Left ventricle myocardium inferior (tissue), 1 donor: ENCODE measurements at regions not wholly inside any gene's neighbourhood (a gene's known extent, or its start where the extent isn't known, plus 50 kb on each side); places are given as distances from the start of the nearest gene placed in this dataset.

Experiments
- DNase-seq: peaks from one replicate; pipeline ENCODE4 v3.0.0-alpha.2; 2020
- H3K27ac ChIP-seq: fragments of 200-600 bp; replicated peaks from 2 replicates; pipeline ENCODE4 v1.8.0; 2021
- H3K27me3 ChIP-seq: fragments of 200-600 bp; 2 replicates; pipeline ENCODE4 v1.8.0; 2021; ENCODE audit warnings: low read depth
- H3K36me3 ChIP-seq: fragments of 200-600 bp; 2 replicates; pipeline ENCODE4 v1.8.0; 2021
- H3K4me1 ChIP-seq: fragments of 200-600 bp; 2 replicates; pipeline ENCODE4 v1.8.0; 2021
- H3K4me3 ChIP-seq: fragments of 200-600 bp; 2 replicates; pipeline ENCODE4 v1.8.0; 2021; ENCODE audit warnings: mild to moderate bottlenecking, moderate library complexity
- H3K9me3 ChIP-seq: fragments of 200-600 bp; replicated peaks from 2 replicates; pipeline ENCODE4 v1.8.0; 2021
- intact Hi-C: fragments of 100-400 bp; cut with micrococcal nuclease; formaldehyde crosslinking; loops from one replicate; pipeline ENCODE4 v1.11.0; 2022
- TF ChIP-seq, protein P1 (sequence below): fragments of 200-600 bp; IDR thresholded peaks from 2 replicates; pipeline ENCODE4 v1.8.0; 2021; ENCODE audit warnings: antibody characterized with exemption, mild to moderate bottlenecking, borderline replicate concordance
- donor health status: DM: no; HTN: yes; CAD: no; lungs with severe emphysema.

GRCh38 chr13:111968336-111969010 is 98.5 kb upstream of the SOX1 start:
- TF ChIP-seq, protein P1, sequence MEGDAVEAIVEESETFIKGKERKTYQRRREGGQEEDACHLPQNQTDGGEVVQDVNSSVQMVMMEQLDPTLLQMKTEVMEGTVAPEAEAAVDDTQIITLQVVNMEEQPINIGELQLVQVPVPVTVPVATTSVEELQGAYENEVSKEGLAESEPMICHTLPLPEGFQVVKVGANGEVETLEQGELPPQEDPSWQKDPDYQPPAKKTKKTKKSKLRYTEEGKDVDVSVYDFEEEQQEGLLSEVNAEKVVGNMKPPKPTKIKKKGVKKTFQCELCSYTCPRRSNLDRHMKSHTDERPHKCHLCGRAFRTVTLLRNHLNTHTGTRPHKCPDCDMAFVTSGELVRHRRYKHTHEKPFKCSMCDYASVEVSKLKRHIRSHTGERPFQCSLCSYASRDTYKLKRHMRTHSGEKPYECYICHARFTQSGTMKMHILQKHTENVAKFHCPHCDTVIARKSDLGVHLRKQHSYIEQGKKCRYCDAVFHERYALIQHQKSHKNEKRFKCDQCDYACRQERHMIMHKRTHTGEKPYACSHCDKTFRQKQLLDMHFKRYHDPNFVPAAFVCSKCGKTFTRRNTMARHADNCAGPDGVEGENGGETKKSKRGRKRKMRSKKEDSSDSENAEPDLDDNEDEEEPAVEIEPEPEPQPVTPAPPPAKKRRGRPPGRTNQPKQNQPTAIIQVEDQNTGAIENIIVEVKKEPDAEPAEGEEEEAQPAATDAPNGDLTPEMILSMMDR, result no peak

GRCh38 chr13:111969551-111970135 is 97.3 kb upstream of the SOX1 start:
- no peak overlapping the region for H3K27ac ChIP-seq
- peaks cover 15% of the 10 kb centered on the region for H3K4me1 ChIP-seq
- DNase-seq, result no peak
- intact Hi-C loops, result no loop called here
- H3K27me3 ChIP-seq, result peaks cover 87% of the 10 kb centered on the region
- no peak overlapping the region for H3K4me3 ChIP-seq
- TF ChIP-seq, protein P1, result no peak
- H3K36me3 ChIP-seq, result no peaks in the 10 kb centered on the region
- H3K9me3 ChIP-seq, result no peaks in the 10 kb centered on the region

More at GRCh38 chr13:111968336-111969010, 98.5 kb upstream of the SOX1 start:
- DNase-seq, result no peak
- H3K27me3 ChIP-seq, result peaks cover 84% of the 10 kb centered on the region
- no peaks in the 10 kb centered on the region for H3K9me3 ChIP-seq
- H3K4me3 ChIP-seq, result no peak overlapping the region
- H3K4me1 ChIP-seq, result peaks cover 5% of the 10 kb centered on the region
- no peak overlapping the region for H3K27ac ChIP-seq
- no peaks in the 10 kb centered on the region for H3K36me3 ChIP-seq
- intact Hi-C loops, result no loop called here

DNA sequence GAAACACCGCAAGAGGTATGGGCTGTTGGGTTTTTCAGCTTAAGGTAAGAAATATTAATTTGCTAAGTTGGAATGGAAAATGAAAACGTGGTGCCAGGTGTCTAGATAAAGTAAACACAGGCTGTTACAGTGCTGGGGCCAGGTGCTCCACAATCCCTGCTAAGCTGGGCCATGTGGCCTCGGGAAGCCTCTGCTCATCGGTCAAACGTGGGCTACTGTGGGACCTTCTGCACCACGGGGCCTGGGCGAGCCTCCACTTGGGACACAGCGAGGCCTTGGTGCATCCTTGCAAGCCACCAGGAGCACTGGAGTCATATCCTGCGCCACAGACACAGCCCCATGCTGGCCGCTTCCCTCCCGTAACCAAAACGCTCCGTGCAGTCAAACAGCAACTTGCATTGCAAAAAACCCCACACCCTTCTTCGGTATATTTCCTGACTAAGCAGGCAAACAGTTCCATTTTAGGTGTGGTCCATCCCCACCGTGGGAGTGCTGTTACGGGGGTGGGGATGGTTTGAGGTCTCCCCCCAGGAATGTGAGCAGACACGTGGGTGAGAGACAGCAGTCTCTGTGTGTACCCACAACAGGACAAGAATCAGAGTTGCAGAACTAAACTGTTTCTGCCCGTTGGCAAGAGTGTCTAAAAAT is 96.3 kb upstream of the SOX1 start:
- no peak overlapping the region for H3K4me3 ChIP-seq
- no peak overlapping the region for H3K27ac ChIP-seq
- TF ChIP-seq, protein P1, result no peak
- H3K36me3 ChIP-seq, result no peaks in the 10 kb centered on the region
- no peaks in the 10 kb centered on the region for H3K9me3 ChIP-seq
- DNase-seq, result no peak
- peaks cover 15% of the 10 kb centered on the region for H3K4me1 ChIP-seq
- H3K27me3 ChIP-seq, result peaks cover 80% of the 10 kb centered on the region
- intact Hi-C loops, result no loop called here

DNA sequence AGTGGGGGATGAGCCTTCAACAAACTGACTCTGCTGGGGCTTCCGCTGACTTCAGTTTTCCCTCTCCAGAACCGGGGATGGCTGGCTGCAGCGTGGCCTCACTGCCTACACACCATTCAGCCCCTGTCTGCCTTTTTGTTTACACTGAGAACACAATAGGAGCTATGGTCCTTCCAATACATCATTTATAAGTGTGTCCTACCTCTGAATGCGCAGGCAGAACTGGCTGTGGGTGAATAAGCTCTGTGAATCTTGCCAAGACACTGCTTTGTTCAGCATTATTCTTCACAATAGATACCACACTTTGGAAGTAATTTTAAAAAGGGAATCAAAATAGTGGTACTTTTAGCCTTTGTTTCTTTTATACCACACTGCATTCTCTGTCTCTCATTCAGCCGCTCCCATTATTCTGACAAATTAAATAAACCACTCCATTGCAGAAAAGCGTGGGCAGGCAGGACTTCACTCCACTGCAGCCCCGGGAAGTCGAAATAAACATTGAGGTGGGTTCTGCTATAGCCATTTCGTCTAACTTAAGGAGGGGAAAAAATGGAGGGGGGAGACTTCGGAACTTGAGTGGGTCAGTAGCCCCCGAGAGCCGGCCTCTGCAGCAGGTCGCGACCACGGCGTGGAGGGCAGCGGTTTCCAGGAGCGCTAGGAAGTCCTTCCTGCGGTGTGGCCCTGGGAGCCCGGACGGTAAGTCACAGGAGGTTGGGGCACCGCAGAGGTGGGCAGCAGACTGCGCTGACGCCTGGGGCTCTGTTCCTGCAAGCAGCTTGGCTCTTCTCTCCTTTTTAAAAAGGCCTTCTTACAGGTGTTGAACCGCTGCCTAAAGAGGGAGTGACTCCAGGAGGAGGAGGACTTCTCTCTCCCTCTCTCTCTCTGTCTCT is 94.8 kb upstream of the SOX1 start:
- Histone ChIP-seq H3K27ac (no peak overlapping the region), H3K4me1 (peaks cover 15% of the 10 kb centered on the region), H3K27me3 (peaks cover 70% of the 10 kb centered on the region), H3K36me3 (no peaks in the 10 kb centered on the region), H3K4me3 (no peak overlapping the region), H3K9me3 (no peaks in the 10 kb centered on the region)
- no peak for DNase-seq
- TF ChIP-seq, protein P1, result no peak
- intact Hi-C loops, result no loop called here

DNA sequence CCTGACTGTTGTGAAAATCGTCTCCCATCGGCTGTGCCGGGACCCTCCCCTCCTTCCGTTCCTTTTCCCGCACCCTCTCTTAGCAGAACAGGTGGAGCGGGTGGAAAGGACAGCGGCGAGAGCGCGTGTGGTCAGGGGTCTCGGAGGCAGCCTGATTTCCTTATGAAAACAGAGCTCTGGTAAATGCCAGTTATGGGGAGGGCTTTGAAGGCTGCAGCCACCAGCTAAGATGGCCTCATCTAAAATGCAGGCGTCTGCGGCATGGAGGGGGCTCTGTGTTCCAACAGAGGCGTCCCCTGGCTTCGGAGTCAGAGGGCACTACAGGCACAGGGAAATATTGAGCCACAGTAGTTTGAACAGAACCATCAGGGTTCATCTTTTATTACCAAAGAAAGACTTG is 93.8 kb upstream of the SOX1 start:
- Histone ChIP-seq H3K4me3 (no peak overlapping the region), H3K9me3 (no peaks in the 10 kb centered on the region), H3K36me3 (no peaks in the 10 kb centered on the region), H3K27me3 (peaks cover 65% of the 10 kb centered on the region), H3K27ac (no peak overlapping the region), H3K4me1 (peaks cover 15% of the 10 kb centered on the region)
- DNase-seq, result no peak
- intact Hi-C loops, result no loop called here
- TF ChIP-seq, protein P1, result no peak
